ENCODE measurements at regions not wholly inside any gene's neighbourhood (a gene's known extent, or its start where the extent isn't known, plus 50 kb on each side); places are given as distances from the start of the nearest gene placed in this dataset.

GRCh38 chr12:43294916-43295315, 257.1 kb downstream of the ADAMTS20 start:
- POLR2A ChIA-PET = no interaction called here
- CTCF ChIA-PET = no interaction called here

GRCh38 chr12:43294147-43294546, 257.9 kb downstream of the ADAMTS20 start:
- no peaks in the 10 kb centered on the region for H3K9me3 ChIP-seq (ENCODE audit: control insufficient read depth, insufficient read depth, low read depth, low read length)
- CTCF ChIA-PET = no interaction called here
- H3K4me3 ChIP-seq (ENCODE audit: low read depth, low read length) = no peak overlapping the region
- TF ChIP-seq PRDM10 (tag by site-specific recombination; IDR thresholded peaks at IDR 0.05) = no peak
- TF ChIP-seq ZNF274 (IDR thresholded peaks at IDR 0.05; ENCODE audit: low read length) = no peak
- no peak for TF ChIP-seq ZNF274 (tag by site-specific recombination; IDR thresholded peaks at IDR 0.05; ENCODE audit: borderline replicate concordance)
- no peak for TF ChIP-seq ZNF843 (tag by site-specific recombination; IDR thresholded peaks at IDR 0.05)
- TF ChIP-seq ZNF549 (tag by site-specific recombination; IDR thresholded peaks at IDR 0.05) = no peak
- TF ChIP-seq ZNF830 (tag by site-specific recombination; IDR thresholded peaks at IDR 0.05; ENCODE audit: low read depth) = no peak
- TF ChIP-seq ZXDB (tag by site-specific recombination; IDR thresholded peaks at IDR 0.05) = no peak
- no peak for TF ChIP-seq ZNF621 (tag by site-specific recombination; IDR thresholded peaks at IDR 0.05)
- TF ChIP-seq ZNF350 (tag by site-specific recombination; IDR thresholded peaks at IDR 0.05) = no peak
- no peak for TF ChIP-seq ZSCAN30 (tag by site-specific recombination; IDR thresholded peaks at IDR 0.05)
- no peak for TF ChIP-seq ZNF629 (tag by site-specific recombination; IDR thresholded peaks at IDR 0.05)
- TF ChIP-seq ZNF18 (tag by site-specific recombination; IDR thresholded peaks at IDR 0.05) = no peak
- TF ChIP-seq SALL2 (tag by site-specific recombination; IDR thresholded peaks at IDR 0.05; ENCODE audit: borderline replicate concordance) = no peak
- no peak for TF ChIP-seq ZNF16 (tag by site-specific recombination; IDR thresholded peaks at IDR 0.05; ENCODE audit: low read depth)
- TF ChIP-seq SCRT2 (tag by site-specific recombination; IDR thresholded peaks at IDR 0.05) = no peak
- no peak for TF ChIP-seq INSM2 (tag by site-specific recombination; IDR thresholded peaks at IDR 0.05)
- no peak for TF ChIP-seq ZEB2 (tag by site-specific recombination; IDR thresholded peaks at IDR 0.05)
- no peak for TF ChIP-seq ZBTB48 (tag by site-specific recombination; IDR thresholded peaks at IDR 0.05)
- H3K27ac ChIP-seq (ENCODE audit: extremely low read depth, low read depth, low read length) = no peak overlapping the region
- POLR2A ChIA-PET = no interaction called here
- no peaks in the 10 kb centered on the region for H3K36me3 ChIP-seq (ENCODE audit: control insufficient read depth in 2 of 2, insufficient read depth in 1 of 2, low read length in 2 of 2)
- no peaks in the 10 kb centered on the region for H3K4me1 ChIP-seq (ENCODE audit: control insufficient read depth, insufficient read depth, low read length)

More at GRCh38 chr12:43294916-43295315, 257.1 kb downstream of the ADAMTS20 start:
- H3K4me1 ChIP-seq (ENCODE audit: control insufficient read depth, insufficient read depth, low read length) = no peaks in the 10 kb centered on the region
- H3K27ac ChIP-seq (ENCODE audit: extremely low read depth, low read depth, low read length) = no peak overlapping the region
- H3K9me3 ChIP-seq (ENCODE audit: control insufficient read depth, insufficient read depth, low read depth, low read length) = no peaks in the 10 kb centered on the region
- no peak overlapping the region for H3K4me3 ChIP-seq (ENCODE audit: low read depth, low read length)
- TF ChIP-seq ZFP3 (tag by site-specific recombination; IDR thresholded peaks at IDR 0.05; ENCODE audit: low read depth) (no peak), ZNF140 (tag by site-specific recombination; IDR thresholded peaks at IDR 0.05) (no peak), ZNF555 (tag by site-specific recombination; conservative IDR thresholded peaks at IDR 0.05) (no peak), PRDM10 (tag by site-specific recombination; IDR thresholded peaks at IDR 0.05) (no peak), ZNF654 (tag by site-specific recombination; IDR thresholded peaks at IDR 0.05; ENCODE audit: low read depth) (no peak), ZNF830 (tag by site-specific recombination; IDR thresholded peaks at IDR 0.05; ENCODE audit: low read depth) (no peak), ZNF768 (tag by site-specific recombination; IDR thresholded peaks at IDR 0.05) (no peak), ZNF2 (tag by site-specific recombination; IDR thresholded peaks at IDR 0.05) (no peak)
- no peaks in the 10 kb centered on the region for H3K36me3 ChIP-seq (ENCODE audit: control insufficient read depth in 2 of 2, insufficient read depth in 1 of 2, low read length in 2 of 2)
